Lung (tissue), 11 donors: ENCODE measurements at regions not wholly inside any gene's neighbourhood (a gene's known extent, or its start where the extent isn't known, plus 50 kb on each side); places are given as distances from the start of the nearest gene placed in this dataset.

Source experiments
- ATAC-seq: fragments of 200-7000 bp; cut with Tn5 transposase; one replicate; pipeline ENCODE4 v1.9.1; 2020; ENCODE audit warnings: moderate number of reproducible peaks; ENCODE audit not compliant: insufficient read depth, low FRiP score
- DNase-seq, 3 donors: peaks; one replicate each; pipeline ENCODE4 v3.0.0-alpha.2; 2013 to 2017
- H3K27ac ChIP-seq, 2 donors: one replicate each; pipeline ENCODE4 v1.5.1; 2013; ENCODE audit warnings: mild to moderate bottlenecking in 2 of 2, moderate library complexity in 2 of 2, control low read depth in 1 of 2, inconsistent platforms in 1 of 2, low read depth in 1 of 2, low read length in 1 of 2
- H3K27me3 ChIP-seq, 3 donors: one replicate each; pipeline ENCODE4 v1.5.1; 2013; ENCODE audit warnings: low read length in 2 of 3; ENCODE audit not compliant: control insufficient read depth in 3 of 3, insufficient read depth in 3 of 3
- H3K36me3 ChIP-seq, 4 donors: one replicate each; pipeline ENCODE4 v1.5.1; 2013; ENCODE audit warnings: low read length in 4 of 4, mild to moderate bottlenecking in 1 of 4, moderate library complexity in 1 of 4; ENCODE audit not compliant: control insufficient read depth in 4 of 4, insufficient read depth in 4 of 4
- H3K4me1 ChIP-seq, 5 donors: one replicate each; pipeline ENCODE4 v1.5.1; 2013; ENCODE audit warnings: low read length in 5 of 5, mild to moderate bottlenecking in 2 of 5, moderate library complexity in 1 of 5; ENCODE audit not compliant: control insufficient read depth in 5 of 5, insufficient read depth in 5 of 5
- H3K4me3 ChIP-seq: one replicate; pipeline ENCODE4 v1.5.1; 2013; ENCODE audit warnings: mild to moderate bottlenecking, control low read depth, moderate library complexity
- H3K9ac ChIP-seq, 2 donors: one replicate each; pipeline ENCODE4 v1.5.1; 2013; ENCODE audit warnings: low read length in 2 of 2, control low read depth in 1 of 2; ENCODE audit not compliant: insufficient read depth in 1 of 2
- H3K9me3 ChIP-seq, 4 donors: one replicate each; pipeline ENCODE4 v1.5.1; 2013; ENCODE audit warnings: low read length in 3 of 4, mild to moderate bottlenecking in 1 of 4, moderate library complexity in 1 of 4; ENCODE audit not compliant: control insufficient read depth in 4 of 4, insufficient read depth in 3 of 4
- CTCF ChIP-seq: IDR thresholded peaks from 2 replicates; pipeline ENCODE4 v1.5.1; 2012; ENCODE audit warnings: mild to moderate bottlenecking; ENCODE audit errors: control extremely low read depth, extremely low read depth
- WGBS, 2 donors: extraction: QIAGEN DNeasy Blood & Tissue Kit; methylation state at CpG; one replicate each; pipeline ENCODE4 v1.1.7; 2013; 5-methylcytosine and 5-hydroxymethylcytosine counted together
- donor health status: control.
- donor health status: control.
- donor health status: Bipolar disorder and iron deficiency.
- donor health status: healthy.
- donor health status: DM: yes; HTN: yes; CAD: no.

GRCh38 chr1:36696261-36696940 is 213.7 kb upstream of the CSF3R start:
- TF ChIP-seq CTCF, result no peak
- ATAC-seq, result no peak
- Histone ChIP-seq H3K27me3 (peaks cover 0 to 45% (median 24%) of the 10 kb centered on the region in 3 donors), H3K27ac (no peak overlapping the region), H3K9me3 (no peaks in the 10 kb centered on the region), H3K36me3 (no peaks in the 10 kb centered on the region), H3K4me1 (peaks cover 0 to 18% (median 2%) of the 10 kb centered on the region in 5 donors), H3K9ac (no peak overlapping the region), H3K4me3 (no peak overlapping the region)
- WGBS, 2 donors, result 73% methylated on average over 6 of the region's 6 CpGs
- no peak for DNase-seq

GRCh38 chr1:36693603-36694002 is 210.9 kb upstream of the CSF3R start:
- H3K4me1 ChIP-seq, result peaks cover 0 to 9% (median 0%) of the 10 kb centered on the region in 5 donors
- DNase-seq (no peak), ATAC-seq (no peak)
- no peak for TF ChIP-seq CTCF
- no peak overlapping the region for H3K4me3 ChIP-seq
- peaks cover 0 to 43% (median 22%) of the 10 kb centered on the region in 3 donors for H3K27me3 ChIP-seq
- H3K27ac ChIP-seq, result no peak overlapping the region
- WGBS, 2 donors, result 74 to 79% methylated on average over 11 of the region's 11 CpGs
- no peaks in the 10 kb centered on the region for H3K36me3 ChIP-seq
- H3K9me3 ChIP-seq, result peaks cover 0 to 2% (median 0%) of the 10 kb centered on the region in 4 donors
- H3K9ac ChIP-seq, result no peak overlapping the region

- peaks cover 0 to 47% (median 22%) of the 10 kb centered on the region in 3 donors for H3K27me3 ChIP-seq
- H3K36me3 ChIP-seq, result no peaks in the 10 kb centered on the region
- no peak for TF ChIP-seq CTCF
- no peak overlapping the region for H3K4me3 ChIP-seq
- peaks cover 0 to 2% (median 0%) of the 10 kb centered on the region in 4 donors for H3K9me3 ChIP-seq
- DNase-seq (no peak), ATAC-seq (no peak)
- peaks cover 0 to 4% (median 0%) of the 10 kb centered on the region in 5 donors for H3K4me1 ChIP-seq
- WGBS, 2 donors, result 32 to 40% methylated on average over 6 of the region's 6 CpGs
- no peak overlapping the region for H3K27ac ChIP-seq
- H3K9ac ChIP-seq, result no peak overlapping the region
Measured at GRCh38 chr1:36693161-36693525, 210.4 kb upstream of the CSF3R start.
